Skeletal muscle satellite cell (primary cell): ENCODE measurements at regions not wholly inside any gene's neighbourhood (a gene's known extent, or its start where the extent isn't known, plus 50 kb on each side); places are given as distances from the start of the nearest gene placed in this dataset.
A peak's percentile ranks its signal among the peaks of the same experiment; 100 is the strongest.
"Not testable (repeated sequence)": the region's sequence is repeated elsewhere in the genome, so short reads cannot be mapped to it uniquely, and the experiment has no call there.

Experiments
- H3K27me3 ChIP-seq: 2 replicates; pipeline ENCODE4 v1.7.0; 2013; ENCODE audit warnings: low read length; ENCODE audit not compliant: control insufficient read depth, insufficient read depth
- H3K36me3 ChIP-seq: 2 replicates; pipeline ENCODE4 v1.7.0; 2013; ENCODE audit warnings: mild to moderate bottlenecking, control low read depth, low read length; ENCODE audit not compliant: insufficient read depth
- H3K4me1 ChIP-seq: 2 replicates; pipeline ENCODE4 v1.7.0; 2013; ENCODE audit warnings: low read length; ENCODE audit not compliant: control insufficient read depth, insufficient read depth
- H3K4me2 ChIP-seq: 2 replicates; pipeline ENCODE4 v1.7.0; 2013; ENCODE audit warnings: mild to moderate bottlenecking, low read length
- H3K4me3 ChIP-seq: 2 replicates; pipeline ENCODE4 v1.7.0; 2013; ENCODE audit warnings: low read length
- H3K9ac ChIP-seq: 2 replicates; pipeline ENCODE4 v1.7.0; 2013; ENCODE audit warnings: mild to moderate bottlenecking, low read depth, low read length, moderate library complexity
- H3K9me3 ChIP-seq: replicated peaks from 2 replicates; pipeline ENCODE4 v1.7.0; 2013; ENCODE audit warnings: mild to moderate bottlenecking, control low read depth, low read length

GRCh38 chrX:95764972-95765451 is 919.6 kb upstream of the DIAPH2 start:
- H3K9me3 ChIP-seq = no peaks in the 10 kb centered on the region
- peaks cover 6% of the 10 kb centered on the region for H3K27me3 ChIP-seq
- no peak overlapping the region for H3K9ac ChIP-seq
- H3K36me3 ChIP-seq = no peaks in the 10 kb centered on the region
- H3K4me2 ChIP-seq = no peak overlapping the region
- no peak overlapping the region for H3K4me3 ChIP-seq
- H3K4me1 ChIP-seq = no peaks in the 10 kb centered on the region

GRCh38 chrX:95771198-95771597 is 913.4 kb upstream of the DIAPH2 start:
- not testable (repeated sequence) for H3K4me3 ChIP-seq

DNA sequence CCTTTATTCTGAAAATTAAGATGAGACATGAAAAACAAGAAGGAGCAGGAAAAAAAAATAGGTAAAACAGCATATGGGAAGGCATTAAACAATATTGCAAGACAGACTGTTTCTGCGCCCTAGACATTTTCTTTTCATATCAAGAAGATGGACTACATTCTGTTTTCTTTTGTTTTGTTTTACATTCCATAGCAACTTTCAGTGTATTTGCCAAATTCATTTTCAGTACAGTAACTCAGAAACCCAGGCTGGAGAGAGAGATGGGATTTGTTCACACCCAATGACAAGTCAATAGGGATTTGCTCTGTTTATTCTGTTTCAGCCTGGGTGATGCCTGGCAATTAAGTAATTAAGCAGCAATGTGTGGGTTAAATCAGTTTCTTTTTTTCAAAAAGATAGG is 892.8 kb upstream of the DIAPH2 start:
- H3K9ac ChIP-seq = no peak overlapping the region
- no peaks in the 10 kb centered on the region for H3K36me3 ChIP-seq
- H3K4me2 ChIP-seq = no peak overlapping the region
- no peaks in the 10 kb centered on the region for H3K9me3 ChIP-seq
- H3K4me3 ChIP-seq = no peak overlapping the region
- no peaks in the 10 kb centered on the region for H3K4me1 ChIP-seq
- H3K27me3 ChIP-seq = no peaks in the 10 kb centered on the region

More at GRCh38 chrX:95771198-95771597, 913.4 kb upstream of the DIAPH2 start:
- not testable (repeated sequence) for H3K9me3 ChIP-seq, H3K4me1 ChIP-seq, H3K36me3 ChIP-seq, H3K9ac ChIP-seq, H3K27me3 ChIP-seq, H3K4me2 ChIP-seq

- H3K9me3 ChIP-seq = no peaks in the 10 kb centered on the region
- H3K4me3 ChIP-seq = no peak overlapping the region
These were observed 887.3 kb upstream of the DIAPH2 start for GRCh38 chrX:95797344-95797743.

DNA sequence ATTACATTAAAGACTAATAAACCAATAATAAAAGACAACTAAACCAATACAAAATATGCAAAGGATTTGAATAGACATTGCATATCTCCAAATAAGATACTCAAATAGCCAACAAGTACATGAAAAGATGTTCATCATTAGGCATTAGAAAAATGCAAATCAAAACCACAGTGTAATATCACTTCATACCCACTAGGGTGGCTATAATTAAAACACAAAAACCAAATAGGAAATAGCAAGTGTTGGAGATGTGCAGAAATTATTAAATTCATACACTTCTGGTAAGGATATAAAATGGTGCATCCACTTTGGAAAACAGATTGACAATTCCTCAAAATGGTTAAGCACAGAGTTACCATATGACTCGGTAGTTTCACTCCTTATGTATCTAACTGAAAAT is 860.8 kb upstream of the DIAPH2 start:
- Histone ChIP-seq H3K9ac (no peak overlapping the region), H3K36me3 (no peaks in the 10 kb centered on the region), H3K4me1 (no peaks in the 10 kb centered on the region), H3K4me2 (no peak overlapping the region), H3K27me3 (no peaks in the 10 kb centered on the region), H3K4me3 (no peak overlapping the region), H3K9me3 (no peaks in the 10 kb centered on the region)

More at GRCh38 chrX:95797344-95797743, 887.3 kb upstream of the DIAPH2 start:
- no peaks in the 10 kb centered on the region for H3K36me3 ChIP-seq
- H3K4me2 ChIP-seq = no peak overlapping the region
- no peaks in the 10 kb centered on the region for H3K4me1 ChIP-seq
- no peak overlapping the region for H3K9ac ChIP-seq
- no peaks in the 10 kb centered on the region for H3K27me3 ChIP-seq

- no peaks in the 10 kb centered on the region for H3K36me3 ChIP-seq
- no peak overlapping the region for H3K4me2 ChIP-seq
- H3K27me3 ChIP-seq = no peaks in the 10 kb centered on the region
- H3K4me1 ChIP-seq = no peaks in the 10 kb centered on the region
- H3K9ac ChIP-seq = no peak overlapping the region
- no peak overlapping the region for H3K4me3 ChIP-seq
- no peaks in the 10 kb centered on the region for H3K9me3 ChIP-seq
These were observed 849.4 kb upstream of the DIAPH2 start for GRCh38 chrX:95835223-95835622.

- H3K27me3 ChIP-seq = no peaks in the 10 kb centered on the region
- H3K9ac ChIP-seq = no peak overlapping the region
- H3K4me3 ChIP-seq = no peak overlapping the region
- H3K9me3 ChIP-seq = no peaks in the 10 kb centered on the region
- H3K4me1 ChIP-seq = no peaks in the 10 kb centered on the region
- no peaks in the 10 kb centered on the region for H3K36me3 ChIP-seq
- no peak overlapping the region for H3K4me2 ChIP-seq
These were observed 848.1 kb upstream of the DIAPH2 start for GRCh38 chrX:95836517-95836916.

GRCh38 chrX:95841863-95842262 is 842.8 kb upstream of the DIAPH2 start:
- Histone ChIP-seq H3K4me3 (no peak overlapping the region), H3K9ac (no peak overlapping the region), H3K27me3 (no peaks in the 10 kb centered on the region), H3K4me2 (no peak overlapping the region), H3K36me3 (no peaks in the 10 kb centered on the region), H3K4me1 (no peaks in the 10 kb centered on the region), H3K9me3 (no peaks in the 10 kb centered on the region)

GRCh38 chrX:95860127-95860526 is 824.5 kb upstream of the DIAPH2 start:
- no peak overlapping the region for H3K9ac ChIP-seq

DNA sequence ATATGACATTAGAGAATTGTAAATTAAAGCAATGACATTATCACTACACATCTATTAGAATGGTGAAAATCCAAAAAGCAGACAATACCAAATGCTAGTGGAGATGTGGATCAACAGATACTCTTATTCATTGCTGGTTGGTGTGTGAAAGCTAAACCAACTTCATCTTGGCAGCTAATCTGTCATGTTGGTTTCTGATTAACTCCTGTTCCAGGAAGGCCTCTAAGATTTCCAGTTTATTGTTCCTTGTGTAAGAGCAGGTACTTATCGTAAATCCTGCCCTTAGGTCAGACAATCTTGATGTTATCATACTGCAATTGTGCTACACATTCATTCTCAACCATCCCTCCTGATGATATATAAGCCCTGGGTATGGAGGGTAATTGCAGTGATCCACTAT is 809.0 kb upstream of the DIAPH2 start:
- H3K4me3 ChIP-seq = no peak overlapping the region
- no peaks in the 10 kb centered on the region for H3K27me3 ChIP-seq
- no peak overlapping the region for H3K9ac ChIP-seq
- H3K4me1 ChIP-seq = no peaks in the 10 kb centered on the region
- H3K36me3 ChIP-seq = no peaks in the 10 kb centered on the region
- H3K9me3 ChIP-seq = no peaks in the 10 kb centered on the region
- H3K4me2 ChIP-seq = no peak overlapping the region

More at GRCh38 chrX:95860127-95860526, 824.5 kb upstream of the DIAPH2 start:
- Histone ChIP-seq H3K36me3 (no peaks in the 10 kb centered on the region), H3K27me3 (no peaks in the 10 kb centered on the region), H3K4me1 (no peaks in the 10 kb centered on the region), H3K9me3 (no peaks in the 10 kb centered on the region), H3K4me2 (no peak overlapping the region), H3K4me3 (no peak overlapping the region)

DNA sequence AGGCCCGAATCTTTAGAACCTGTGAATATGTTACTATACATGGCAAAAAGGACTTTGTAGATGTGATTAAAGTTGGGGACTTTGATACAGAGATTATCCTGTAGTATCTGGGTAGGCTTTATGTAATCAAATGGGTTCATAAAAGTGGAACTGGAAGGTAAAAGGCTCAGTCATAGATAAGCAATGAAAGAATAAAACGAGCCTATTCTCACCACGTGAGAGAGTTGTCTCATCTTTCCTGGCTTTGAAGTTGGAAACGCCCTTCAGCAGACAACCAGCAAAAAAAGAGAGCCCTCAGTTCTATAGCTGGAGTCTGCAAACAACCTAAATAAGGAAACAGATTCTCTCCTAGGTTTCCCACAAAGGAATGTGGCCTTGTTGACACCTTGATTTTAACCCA is 805.8 kb upstream of the DIAPH2 start:
- no peaks in the 10 kb centered on the region for H3K4me1 ChIP-seq

DNA sequence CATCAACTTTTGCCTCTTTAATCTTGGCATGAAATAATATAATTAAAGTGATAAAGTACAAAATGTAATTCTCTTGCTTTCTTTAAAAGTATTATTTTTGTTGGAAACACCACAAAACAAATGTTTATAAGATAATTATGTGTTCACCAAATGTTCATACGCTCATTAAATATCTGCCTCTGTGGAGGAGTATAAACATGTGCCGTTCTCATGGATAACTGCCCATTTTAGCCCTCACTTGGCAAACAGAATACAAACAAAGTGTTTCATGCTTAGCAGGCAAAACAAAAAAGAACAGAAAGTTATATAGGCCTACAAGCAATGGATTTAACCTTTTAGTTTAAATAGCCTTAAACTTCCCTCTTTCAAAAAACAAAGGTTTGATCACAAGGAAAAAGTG is 800.5 kb upstream of the DIAPH2 start:
- Histone ChIP-seq H3K9me3 (no peaks in the 10 kb centered on the region), H3K9ac (peak overlapping the region; percentile 27), H3K4me3 (no peak overlapping the region), H3K4me2 (peak overlapping the region; percentile 43), H3K27me3 (no peaks in the 10 kb centered on the region), H3K4me1 (peaks cover 8% of the 10 kb centered on the region), H3K36me3 (no peaks in the 10 kb centered on the region)

More for the DNA sequence above, 805.8 kb upstream of the DIAPH2 start:
- no peak overlapping the region for H3K4me2 ChIP-seq
- H3K9ac ChIP-seq = no peak overlapping the region
- no peaks in the 10 kb centered on the region for H3K36me3 ChIP-seq
- H3K27me3 ChIP-seq = no peaks in the 10 kb centered on the region
- H3K4me3 ChIP-seq = no peak overlapping the region
- H3K9me3 ChIP-seq = no peaks in the 10 kb centered on the region
